ENCODE measurements at regions not wholly inside any gene's neighbourhood (a gene's known extent, or its start where the extent isn't known, plus 50 kb on each side); places are given as distances from the start of the nearest gene placed in this dataset.

- TF ChIP-seq, protein P1, sequence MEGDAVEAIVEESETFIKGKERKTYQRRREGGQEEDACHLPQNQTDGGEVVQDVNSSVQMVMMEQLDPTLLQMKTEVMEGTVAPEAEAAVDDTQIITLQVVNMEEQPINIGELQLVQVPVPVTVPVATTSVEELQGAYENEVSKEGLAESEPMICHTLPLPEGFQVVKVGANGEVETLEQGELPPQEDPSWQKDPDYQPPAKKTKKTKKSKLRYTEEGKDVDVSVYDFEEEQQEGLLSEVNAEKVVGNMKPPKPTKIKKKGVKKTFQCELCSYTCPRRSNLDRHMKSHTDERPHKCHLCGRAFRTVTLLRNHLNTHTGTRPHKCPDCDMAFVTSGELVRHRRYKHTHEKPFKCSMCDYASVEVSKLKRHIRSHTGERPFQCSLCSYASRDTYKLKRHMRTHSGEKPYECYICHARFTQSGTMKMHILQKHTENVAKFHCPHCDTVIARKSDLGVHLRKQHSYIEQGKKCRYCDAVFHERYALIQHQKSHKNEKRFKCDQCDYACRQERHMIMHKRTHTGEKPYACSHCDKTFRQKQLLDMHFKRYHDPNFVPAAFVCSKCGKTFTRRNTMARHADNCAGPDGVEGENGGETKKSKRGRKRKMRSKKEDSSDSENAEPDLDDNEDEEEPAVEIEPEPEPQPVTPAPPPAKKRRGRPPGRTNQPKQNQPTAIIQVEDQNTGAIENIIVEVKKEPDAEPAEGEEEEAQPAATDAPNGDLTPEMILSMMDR (IDR thresholded peaks at IDR 0.05), result no peak
- no peak for TF ChIP-seq POLR2A (IDR thresholded peaks at IDR 0.05)
Observed at GRCh38 chr6:134531188-134531551, 213.3 kb upstream of the SGK1 start.

Data from Peyer's patch (tissue), 4 donors.